ENCODE measurements at regions not wholly inside any gene's neighbourhood (a gene's known extent, or its start where the extent isn't known, plus 50 kb on each side); places are given as distances from the start of the nearest gene placed in this dataset.

DNA sequence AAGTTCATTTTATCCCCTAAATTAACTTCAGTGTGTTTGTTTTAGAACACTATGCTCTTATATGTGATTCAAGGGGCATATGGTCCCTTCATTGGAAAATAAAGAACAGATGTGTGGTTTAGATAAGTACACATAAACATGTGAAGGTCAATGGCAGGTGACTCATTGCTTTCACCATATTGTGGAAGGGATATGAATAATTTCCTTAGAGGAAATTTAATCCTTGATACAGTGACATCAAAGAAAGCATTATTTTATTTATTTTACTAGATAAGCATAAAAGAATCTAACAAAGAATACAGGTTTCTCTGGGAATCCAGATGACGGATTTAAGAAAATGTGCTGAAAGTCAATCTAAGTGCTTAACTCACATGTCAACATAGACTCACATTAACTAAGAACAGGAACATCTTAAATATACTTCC lies 373.5 kb downstream of the KCTD12 start:
- no peak overlapping the region for H3K4me3 ChIP-seq (replicated peaks; ENCODE audit: low read depth, low read length)
- no peaks in the 10 kb centered on the region for H3K27me3 ChIP-seq (replicated peaks; ENCODE audit: control insufficient read depth, insufficient read depth, low read length)
- no peaks in the 10 kb centered on the region for H3K36me3 ChIP-seq (ENCODE audit: control insufficient read depth, insufficient read depth, low read length)
- TF ChIP-seq, protein P1, sequence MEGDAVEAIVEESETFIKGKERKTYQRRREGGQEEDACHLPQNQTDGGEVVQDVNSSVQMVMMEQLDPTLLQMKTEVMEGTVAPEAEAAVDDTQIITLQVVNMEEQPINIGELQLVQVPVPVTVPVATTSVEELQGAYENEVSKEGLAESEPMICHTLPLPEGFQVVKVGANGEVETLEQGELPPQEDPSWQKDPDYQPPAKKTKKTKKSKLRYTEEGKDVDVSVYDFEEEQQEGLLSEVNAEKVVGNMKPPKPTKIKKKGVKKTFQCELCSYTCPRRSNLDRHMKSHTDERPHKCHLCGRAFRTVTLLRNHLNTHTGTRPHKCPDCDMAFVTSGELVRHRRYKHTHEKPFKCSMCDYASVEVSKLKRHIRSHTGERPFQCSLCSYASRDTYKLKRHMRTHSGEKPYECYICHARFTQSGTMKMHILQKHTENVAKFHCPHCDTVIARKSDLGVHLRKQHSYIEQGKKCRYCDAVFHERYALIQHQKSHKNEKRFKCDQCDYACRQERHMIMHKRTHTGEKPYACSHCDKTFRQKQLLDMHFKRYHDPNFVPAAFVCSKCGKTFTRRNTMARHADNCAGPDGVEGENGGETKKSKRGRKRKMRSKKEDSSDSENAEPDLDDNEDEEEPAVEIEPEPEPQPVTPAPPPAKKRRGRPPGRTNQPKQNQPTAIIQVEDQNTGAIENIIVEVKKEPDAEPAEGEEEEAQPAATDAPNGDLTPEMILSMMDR (IDR thresholded peaks at IDR 0.05; ENCODE audit: insufficient read depth, low read length, poor library complexity, severe bottlenecking) = no peak
- DNase-seq (ENCODE audit: extremely low read depth, insufficient read length) = no peak

DNA sequence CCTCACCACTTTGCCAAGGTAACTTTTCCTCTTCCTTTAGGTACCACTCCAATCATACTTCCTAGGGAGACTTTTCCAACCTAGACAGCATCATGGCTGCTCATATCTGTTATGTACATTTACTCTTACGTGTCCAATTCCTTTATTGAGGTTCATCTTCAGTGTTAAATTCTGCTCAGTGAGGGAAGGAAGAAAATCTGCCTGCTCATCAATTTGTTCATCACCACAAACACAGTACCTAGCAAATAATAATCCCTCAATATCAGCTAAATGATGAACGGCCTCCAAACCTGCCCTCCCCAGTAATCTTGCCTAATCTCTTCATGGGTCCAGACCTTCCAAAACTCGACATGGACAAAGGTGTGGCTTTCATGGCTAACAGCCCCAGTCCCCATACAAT lies 380.8 kb downstream of the KCTD12 start:
- TF ChIP-seq, protein P1 (IDR thresholded peaks at IDR 0.05; ENCODE audit: insufficient read depth, low read length, poor library complexity, severe bottlenecking) = no peak
- Histone ChIP-seq H3K36me3 (ENCODE audit: control insufficient read depth, insufficient read depth, low read length) (no peaks in the 10 kb centered on the region), H3K27me3 (replicated peaks; ENCODE audit: control insufficient read depth, insufficient read depth, low read length) (no peaks in the 10 kb centered on the region), H3K4me3 (replicated peaks; ENCODE audit: low read depth, low read length) (no peak overlapping the region)
- DNase-seq (ENCODE audit: extremely low read depth, insufficient read length) = no peak

DNA sequence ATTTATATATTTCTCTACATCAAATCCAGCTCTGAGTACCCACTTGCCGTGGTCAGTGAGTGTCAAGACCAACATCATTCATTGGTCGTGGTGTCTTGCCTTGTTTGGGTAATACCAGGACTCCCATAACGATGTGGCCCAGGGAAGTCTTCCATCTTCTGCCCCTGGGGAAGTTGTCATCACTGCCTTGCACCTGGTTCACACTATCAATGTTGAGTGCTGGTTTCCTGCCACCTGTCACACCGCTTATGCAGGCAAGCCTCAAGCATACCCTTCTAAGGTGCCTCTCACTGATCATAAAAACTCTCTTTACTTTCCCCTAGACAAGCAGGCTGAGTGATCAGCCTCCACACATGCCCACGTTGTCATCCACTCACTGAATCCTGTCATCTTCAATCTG lies 382.4 kb downstream of the KCTD12 start:
- DNase-seq (ENCODE audit: extremely low read depth, insufficient read length) = no peak
- no peak overlapping the region for H3K4me3 ChIP-seq (replicated peaks; ENCODE audit: low read depth, low read length)
- TF ChIP-seq, protein P1 (IDR thresholded peaks at IDR 0.05; ENCODE audit: insufficient read depth, low read length, poor library complexity, severe bottlenecking) = no peak
- no peaks in the 10 kb centered on the region for H3K36me3 ChIP-seq (ENCODE audit: control insufficient read depth, insufficient read depth, low read length)
- H3K27me3 ChIP-seq (replicated peaks; ENCODE audit: control insufficient read depth, insufficient read depth, low read length) = no peaks in the 10 kb centered on the region

DNA sequence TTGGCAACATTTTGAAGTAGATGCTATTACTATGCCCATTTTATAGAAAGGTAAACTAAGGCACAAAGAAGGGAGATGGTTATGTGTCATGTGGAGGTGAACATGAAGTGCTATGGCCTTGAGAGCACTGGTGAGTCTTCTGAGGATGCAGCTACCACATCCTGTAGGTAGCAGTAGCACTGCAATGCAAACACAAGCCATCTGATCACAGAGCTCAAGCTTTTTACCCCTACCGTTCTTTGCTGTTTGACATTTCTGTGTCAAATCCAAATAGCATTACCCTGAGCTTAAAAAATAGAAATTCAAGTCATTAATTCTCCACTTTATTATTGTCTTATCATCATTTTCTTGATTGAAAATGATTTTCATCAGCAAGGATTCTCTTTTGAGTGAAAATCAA lies 382.9 kb downstream of the KCTD12 start:
- DNase-seq (ENCODE audit: extremely low read depth, insufficient read length) = no peak
- H3K36me3 ChIP-seq (ENCODE audit: control insufficient read depth, insufficient read depth, low read length) = no peaks in the 10 kb centered on the region
- no peak overlapping the region for H3K4me3 ChIP-seq (replicated peaks; ENCODE audit: low read depth, low read length)
- H3K27me3 ChIP-seq (replicated peaks; ENCODE audit: control insufficient read depth, insufficient read depth, low read length) = no peaks in the 10 kb centered on the region
- TF ChIP-seq, protein P1 (IDR thresholded peaks at IDR 0.05; ENCODE audit: insufficient read depth, low read length, poor library complexity, severe bottlenecking) = no peak

DNA sequence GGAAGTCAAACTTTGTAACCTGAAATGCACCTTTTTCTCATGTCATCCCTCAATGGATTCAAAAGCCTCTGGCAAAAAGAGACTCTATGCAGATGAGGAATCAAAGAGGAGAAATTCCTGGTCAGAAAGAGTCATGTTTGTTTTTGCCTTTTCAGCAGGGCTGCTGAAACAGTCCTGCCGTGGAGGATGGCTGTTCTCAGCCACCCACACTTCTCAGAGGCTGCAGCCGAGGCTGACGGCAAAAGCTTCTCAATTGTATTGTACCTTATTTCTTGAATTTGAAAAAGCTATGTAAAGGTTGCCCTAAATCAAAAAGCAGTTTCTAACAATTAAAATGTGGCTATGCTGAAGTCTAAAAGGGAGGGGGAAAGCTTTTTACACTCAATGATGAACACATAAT lies 385.3 kb downstream of the KCTD12 start:
- Histone ChIP-seq H3K36me3 (ENCODE audit: control insufficient read depth, insufficient read depth, low read length) (no peaks in the 10 kb centered on the region), H3K27me3 (replicated peaks; ENCODE audit: control insufficient read depth, insufficient read depth, low read length) (no peaks in the 10 kb centered on the region), H3K4me3 (replicated peaks; ENCODE audit: low read depth, low read length) (no peak overlapping the region)
- DNase-seq (ENCODE audit: extremely low read depth, insufficient read length) = no peak
- TF ChIP-seq, protein P1 (IDR thresholded peaks at IDR 0.05; ENCODE audit: insufficient read depth, low read length, poor library complexity, severe bottlenecking) = no peak

DNA sequence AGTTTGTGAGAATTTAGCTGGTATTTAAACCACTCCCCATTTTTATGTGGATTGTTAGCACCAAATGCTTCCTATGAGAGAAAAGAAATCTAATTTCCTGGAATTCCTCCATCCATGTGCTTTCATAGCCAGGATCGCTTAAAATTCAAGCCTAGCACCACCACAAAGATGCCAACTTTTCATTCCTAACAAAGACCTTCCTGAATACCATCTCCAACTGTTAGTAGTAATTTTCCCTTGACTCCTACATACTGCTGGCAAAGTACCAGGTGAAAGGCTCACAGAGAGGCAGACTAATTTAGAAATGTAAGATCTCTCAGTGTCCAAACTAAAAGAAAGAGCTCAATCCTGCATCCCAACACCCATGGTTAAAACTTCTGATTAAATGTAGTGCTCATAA lies 386.3 kb downstream of the KCTD12 start:
- H3K4me3 ChIP-seq (replicated peaks; ENCODE audit: low read depth, low read length) = no peak overlapping the region
- no peaks in the 10 kb centered on the region for H3K27me3 ChIP-seq (replicated peaks; ENCODE audit: control insufficient read depth, insufficient read depth, low read length)
- no peaks in the 10 kb centered on the region for H3K36me3 ChIP-seq (ENCODE audit: control insufficient read depth, insufficient read depth, low read length)
- TF ChIP-seq, protein P1 (IDR thresholded peaks at IDR 0.05; ENCODE audit: insufficient read depth, low read length, poor library complexity, severe bottlenecking) = no peak
- DNase-seq (ENCODE audit: extremely low read depth, insufficient read length) = no peak

Measured in GM06990 (cell line).